Thyroid gland (tissue), 4 donors: ENCODE measurements at regions not wholly inside any gene's neighbourhood (a gene's known extent, or its start where the extent isn't known, plus 50 kb on each side); places are given as distances from the start of the nearest gene placed in this dataset.

ENCODE experiments used
- POLR2A ChIP-seq, 2 donors: fragments of 450-650 bp; IDR thresholded peaks; one replicate each; pipeline ENCODE4 v1.6.1; 2017; ENCODE audit warnings: antibody characterized with exemption in 2 of 2, mild to moderate bottlenecking in 2 of 2, moderate library complexity in 1 of 2
- TF ChIP-seq, protein P1 (sequence below), 6 experiments: fragments of 200-600 bp in 3 of 6; fragments of 450-650 bp in 3 of 6; sonication (generic) in 3 of 6; IDR thresholded peaks; one replicate each; pipeline ENCODE4 v1.5.1; 2016 to 2019; ENCODE audit warnings: antibody characterized with exemption in 6 of 6, mild to moderate bottlenecking in 2 of 6, inconsistent platforms in 1 of 6, moderate library complexity in 1 of 6

DNA sequence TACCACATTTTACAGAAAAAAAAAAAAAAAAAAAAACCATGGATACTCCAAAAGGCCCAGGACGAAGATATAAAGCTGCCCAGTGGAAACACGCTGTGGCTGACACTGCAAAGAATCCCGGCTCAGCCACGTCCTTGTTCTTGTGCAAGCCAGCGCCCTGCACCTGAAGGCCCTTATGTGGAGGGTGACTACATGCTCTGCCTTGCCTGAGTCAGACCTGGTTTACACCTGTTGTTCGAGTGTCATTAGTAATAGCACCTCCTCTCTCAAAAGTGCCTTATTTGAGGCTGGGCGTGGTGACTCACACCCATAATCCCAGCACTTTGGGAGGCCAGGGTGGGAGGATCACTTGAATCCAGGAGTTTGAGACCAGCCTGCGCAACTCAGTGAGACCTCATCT is 54.3 kb upstream of the ZSWIM6 start:
- no peak for TF ChIP-seq POLR2A (IDR thresholded peaks at IDR 0.05)
- TF ChIP-seq, protein P1, sequence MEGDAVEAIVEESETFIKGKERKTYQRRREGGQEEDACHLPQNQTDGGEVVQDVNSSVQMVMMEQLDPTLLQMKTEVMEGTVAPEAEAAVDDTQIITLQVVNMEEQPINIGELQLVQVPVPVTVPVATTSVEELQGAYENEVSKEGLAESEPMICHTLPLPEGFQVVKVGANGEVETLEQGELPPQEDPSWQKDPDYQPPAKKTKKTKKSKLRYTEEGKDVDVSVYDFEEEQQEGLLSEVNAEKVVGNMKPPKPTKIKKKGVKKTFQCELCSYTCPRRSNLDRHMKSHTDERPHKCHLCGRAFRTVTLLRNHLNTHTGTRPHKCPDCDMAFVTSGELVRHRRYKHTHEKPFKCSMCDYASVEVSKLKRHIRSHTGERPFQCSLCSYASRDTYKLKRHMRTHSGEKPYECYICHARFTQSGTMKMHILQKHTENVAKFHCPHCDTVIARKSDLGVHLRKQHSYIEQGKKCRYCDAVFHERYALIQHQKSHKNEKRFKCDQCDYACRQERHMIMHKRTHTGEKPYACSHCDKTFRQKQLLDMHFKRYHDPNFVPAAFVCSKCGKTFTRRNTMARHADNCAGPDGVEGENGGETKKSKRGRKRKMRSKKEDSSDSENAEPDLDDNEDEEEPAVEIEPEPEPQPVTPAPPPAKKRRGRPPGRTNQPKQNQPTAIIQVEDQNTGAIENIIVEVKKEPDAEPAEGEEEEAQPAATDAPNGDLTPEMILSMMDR (IDR thresholded peaks at IDR 0.05): no peak
